MCF 10A (cell line): ENCODE measurements at regions not wholly inside any gene's neighbourhood (a gene's known extent, or its start where the extent isn't known, plus 50 kb on each side); places are given as distances from the start of the nearest gene placed in this dataset.

ENCODE experiments used
- BruUV-seq: library from RNA; stranded (reverse); fragments of 400-500 nt; replicated peaks from 2 replicates; lab custom pipeline; 2021; lab: Mats Ljungman, UMichigan
- CTCF ChIA-PET: fragments of 300-600 bp; sonication (Branson Sonifier 250); formaldehyde crosslinking; extraction: SDS; loops from one replicate; lab custom pipeline; 2021; ENCODE audit warnings: antibody characterized with exemption, inconsistent platforms; lab: Yijun Ruan, JAX
- POLR2A ChIA-PET: fragments of 300-600, 350-650 bp; sonication (Branson Sonifier 250); formaldehyde crosslinking; extraction: SDS; loops from one replicate; lab custom pipeline; 2020; ENCODE audit warnings: antibody characterized with exemption, inconsistent platforms; lab: Yijun Ruan, JAX
- DNase-seq: peaks from one replicate; pipeline ENCODE4 v3.0.0-alpha.2; 2018; ENCODE audit not compliant: unreplicated experiment
- H3K27ac Mint-ChIP-seq: one replicate; pipeline ENCODE4 v1.8.0; 2022; ENCODE audit warnings: mild to moderate bottlenecking, low read depth, mixed read lengths; ENCODE audit not compliant: unreplicated experiment
- H3K27me3 Mint-ChIP-seq: one replicate; pipeline ENCODE4 v1.8.0; 2022; ENCODE audit warnings: mixed read lengths; ENCODE audit not compliant: insufficient read depth, unreplicated experiment
- H3K36me3 Mint-ChIP-seq: one replicate; pipeline ENCODE4 v1.8.0; 2022; ENCODE audit warnings: mild to moderate bottlenecking, moderate library complexity, mixed read lengths; ENCODE audit not compliant: insufficient read depth, unreplicated experiment
- H3K4me1 Mint-ChIP-seq: one replicate; pipeline ENCODE4 v1.8.0; 2022; ENCODE audit warnings: mixed read lengths; ENCODE audit not compliant: insufficient read depth, unreplicated experiment
- H3K4me3 Mint-ChIP-seq: one replicate; pipeline ENCODE4 v1.8.0; 2022; ENCODE audit warnings: mild to moderate bottlenecking, moderate library complexity, mixed read lengths; ENCODE audit not compliant: unreplicated experiment
- H3K9me3 Mint-ChIP-seq: one replicate; pipeline ENCODE4 v1.8.0; 2022; ENCODE audit warnings: mixed read lengths; ENCODE audit not compliant: unreplicated experiment
- CTCF ChIP-seq: fragments of 200-600 bp; IDR thresholded peaks from one replicate; pipeline ENCODE4 v1.8.0; 2022; ENCODE audit warnings: antibody characterized with exemption, mild to moderate bottlenecking; ENCODE audit not compliant: unreplicated experiment
- intact Hi-C: fragments of 100-400 bp; cut with micrococcal nuclease; formaldehyde crosslinking; loops from 2 replicates; pipeline ENCODE4 v1.14.1; 2022

- peaks cover 26% of the 10 kb centered on the region for H3K9me3 Mint-ChIP-seq
Measured at GRCh38 chr13:111873676-111874178, 193.2 kb upstream of the SOX1 start.

GRCh38 chr13:111874981-111875380 lies 192.0 kb upstream of the SOX1 start:
- POLR2A ChIA-PET: no interaction called here

More at GRCh38 chr13:111873676-111874178, 193.2 kb upstream of the SOX1 start:
- no peak for DNase-seq
- Mint-ChIP-seq H3K4me3 (no peak overlapping the region), H3K4me1 (no peaks in the 10 kb centered on the region), H3K27me3 (no peaks in the 10 kb centered on the region), H3K27ac (no peak overlapping the region), H3K36me3 (no peaks in the 10 kb centered on the region)
- TF ChIP-seq CTCF: no peak
- ChIA-PET POLR2A (no interaction called here), CTCF (no interaction called here)
- intact Hi-C loops: no loop called here
- no TSS peak for BruUV-seq

GRCh38 chr13:111875915-111876314 lies 191.0 kb upstream of the SOX1 start:
- POLR2A ChIA-PET: no interaction called here
- no peaks in the 10 kb centered on the region for H3K4me1 Mint-ChIP-seq
- intact Hi-C loops: no loop called here

More at GRCh38 chr13:111874981-111875380, 192.0 kb upstream of the SOX1 start:
- no peak overlapping the region for H3K4me3 Mint-ChIP-seq
- DNase-seq: no peak
- H3K9me3 Mint-ChIP-seq: peaks cover 17% of the 10 kb centered on the region
- no peaks in the 10 kb centered on the region for H3K4me1 Mint-ChIP-seq
- no peaks in the 10 kb centered on the region for H3K27me3 Mint-ChIP-seq
- H3K36me3 Mint-ChIP-seq: no peaks in the 10 kb centered on the region
- intact Hi-C loops: no loop called here
- no peak for TF ChIP-seq CTCF
- CTCF ChIA-PET: no interaction called here
- BruUV-seq: no TSS peak
- no peak overlapping the region for H3K27ac Mint-ChIP-seq

GRCh38 chr13:111876506-111876905 lies 190.4 kb upstream of the SOX1 start:
- Mint-ChIP-seq H3K4me3 (no peak overlapping the region), H3K4me1 (no peaks in the 10 kb centered on the region), H3K36me3 (no peaks in the 10 kb centered on the region), H3K9me3 (peaks cover 10% of the 10 kb centered on the region), H3K27me3 (no peaks in the 10 kb centered on the region), H3K27ac (no peak overlapping the region)
- BruUV-seq: no TSS peak
- no peak for TF ChIP-seq CTCF
- intact Hi-C loops: no loop called here
- CTCF ChIA-PET: no interaction called here
- POLR2A ChIA-PET: no interaction called here
- no peak for DNase-seq

More at GRCh38 chr13:111875915-111876314, 191.0 kb upstream of the SOX1 start:
- BruUV-seq: no TSS peak
- Mint-ChIP-seq H3K36me3 (no peaks in the 10 kb centered on the region), H3K9me3 (peaks cover 13% of the 10 kb centered on the region), H3K4me3 (no peak overlapping the region), H3K27ac (no peak overlapping the region), H3K27me3 (no peaks in the 10 kb centered on the region)
- no peak for DNase-seq
- CTCF ChIA-PET: no interaction called here
- TF ChIP-seq CTCF: no peak
